ENCODE measurements at regions not wholly inside any gene's neighbourhood (a gene's known extent, or its start where the extent isn't known, plus 50 kb on each side); places are given as distances from the start of the nearest gene placed in this dataset.
A peak's percentile ranks its signal among the peaks of the same experiment; 100 is the strongest.

DNA sequence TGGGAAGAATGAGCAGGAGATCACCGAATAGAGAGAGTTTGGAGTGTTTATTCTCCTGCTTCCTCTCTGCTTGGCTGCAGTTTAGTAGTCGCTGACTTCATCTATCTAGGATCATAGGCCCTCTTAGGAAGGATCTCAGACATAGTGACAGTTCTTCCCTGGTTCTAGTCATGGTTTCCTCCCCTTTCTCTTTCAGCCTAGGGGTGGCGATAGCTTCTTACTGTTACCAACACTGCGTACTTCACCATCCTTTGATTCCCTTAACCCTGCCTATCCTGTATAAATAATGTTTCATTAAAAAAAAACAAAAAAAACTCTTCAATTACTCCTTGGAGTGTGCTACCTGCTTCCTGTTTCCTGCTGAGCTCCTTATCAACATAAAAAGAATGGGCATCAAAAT, 103.8 kb downstream of the DDX53 start:
- Mint-ChIP-seq H3K36me3 (ENCODE audit: insufficient read depth) (no peaks in the 10 kb centered on the region), H3K27me3 (no peaks in the 10 kb centered on the region), H3K9me3 (ENCODE audit: low read depth) (peaks cover 7% of the 10 kb centered on the region), H3K4me1 (ENCODE audit: low read depth) (no peaks in the 10 kb centered on the region), H3K27ac (no peak overlapping the region), H3K4me3 (ENCODE audit: low read depth) (no peak overlapping the region)
- TF ChIP-seq, protein P1, sequence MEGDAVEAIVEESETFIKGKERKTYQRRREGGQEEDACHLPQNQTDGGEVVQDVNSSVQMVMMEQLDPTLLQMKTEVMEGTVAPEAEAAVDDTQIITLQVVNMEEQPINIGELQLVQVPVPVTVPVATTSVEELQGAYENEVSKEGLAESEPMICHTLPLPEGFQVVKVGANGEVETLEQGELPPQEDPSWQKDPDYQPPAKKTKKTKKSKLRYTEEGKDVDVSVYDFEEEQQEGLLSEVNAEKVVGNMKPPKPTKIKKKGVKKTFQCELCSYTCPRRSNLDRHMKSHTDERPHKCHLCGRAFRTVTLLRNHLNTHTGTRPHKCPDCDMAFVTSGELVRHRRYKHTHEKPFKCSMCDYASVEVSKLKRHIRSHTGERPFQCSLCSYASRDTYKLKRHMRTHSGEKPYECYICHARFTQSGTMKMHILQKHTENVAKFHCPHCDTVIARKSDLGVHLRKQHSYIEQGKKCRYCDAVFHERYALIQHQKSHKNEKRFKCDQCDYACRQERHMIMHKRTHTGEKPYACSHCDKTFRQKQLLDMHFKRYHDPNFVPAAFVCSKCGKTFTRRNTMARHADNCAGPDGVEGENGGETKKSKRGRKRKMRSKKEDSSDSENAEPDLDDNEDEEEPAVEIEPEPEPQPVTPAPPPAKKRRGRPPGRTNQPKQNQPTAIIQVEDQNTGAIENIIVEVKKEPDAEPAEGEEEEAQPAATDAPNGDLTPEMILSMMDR (IDR thresholded peaks at IDR 0.05; ENCODE audit: unreplicated experiment), result no peak
- DNase-seq (ENCODE audit: low spot score, unreplicated experiment), result no peak

DNA sequence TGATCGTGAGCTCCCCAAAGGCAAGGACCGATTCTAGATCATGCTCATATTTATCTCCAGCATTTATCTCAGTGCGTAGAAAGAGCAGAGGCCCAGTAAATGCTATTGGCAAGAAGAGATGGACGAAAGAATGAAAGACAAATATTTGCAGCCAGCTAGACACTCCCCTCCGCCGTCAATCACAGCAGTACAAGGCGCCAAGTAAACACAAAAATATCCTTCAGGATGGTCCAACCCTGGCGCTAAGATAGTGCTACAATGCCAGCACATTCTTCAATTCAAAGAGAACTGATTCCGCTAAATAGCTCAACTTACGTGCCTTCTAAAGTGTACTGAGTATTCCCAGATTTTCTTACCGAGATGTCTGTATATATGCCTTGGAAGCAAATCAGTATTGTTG, 114.5 kb downstream of the DDX53 start:
- Mint-ChIP-seq H3K27ac (peak overlapping the region; percentile 3), H3K36me3 (ENCODE audit: insufficient read depth) (no peaks in the 10 kb centered on the region), H3K4me3 (ENCODE audit: low read depth) (no peak overlapping the region), H3K27me3 (no peaks in the 10 kb centered on the region), H3K9me3 (ENCODE audit: low read depth) (peaks cover 5% of the 10 kb centered on the region), H3K4me1 (ENCODE audit: low read depth) (peaks cover 6% of the 10 kb centered on the region)
- DNase-seq (ENCODE audit: low spot score, unreplicated experiment), result no peak
- TF ChIP-seq, protein P1 (IDR thresholded peaks at IDR 0.05; ENCODE audit: unreplicated experiment), result no peak

DNA sequence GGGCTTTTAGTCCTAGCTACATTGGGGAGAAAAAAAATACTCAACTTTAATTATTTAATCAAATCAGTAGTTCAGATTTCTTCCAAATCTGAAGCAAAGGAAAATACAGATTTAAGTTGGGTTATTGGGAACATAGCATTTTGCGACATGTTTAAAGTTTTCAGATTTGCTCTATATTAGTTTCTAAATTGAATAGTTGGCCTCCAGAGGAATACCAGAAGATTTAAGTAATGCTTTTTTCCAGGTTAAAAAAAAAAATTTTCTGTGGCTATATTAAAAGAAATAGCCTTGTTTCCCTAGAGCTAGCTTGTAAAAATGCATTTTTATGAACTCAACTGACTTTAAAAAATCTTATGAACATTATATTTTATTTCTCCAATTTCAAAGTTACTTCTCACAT, 115.9 kb downstream of the DDX53 start:
- H3K9me3 Mint-ChIP-seq (ENCODE audit: low read depth), result peaks cover 5% of the 10 kb centered on the region
- TF ChIP-seq, protein P1 (IDR thresholded peaks at IDR 0.05; ENCODE audit: unreplicated experiment), result no peak

DNA sequence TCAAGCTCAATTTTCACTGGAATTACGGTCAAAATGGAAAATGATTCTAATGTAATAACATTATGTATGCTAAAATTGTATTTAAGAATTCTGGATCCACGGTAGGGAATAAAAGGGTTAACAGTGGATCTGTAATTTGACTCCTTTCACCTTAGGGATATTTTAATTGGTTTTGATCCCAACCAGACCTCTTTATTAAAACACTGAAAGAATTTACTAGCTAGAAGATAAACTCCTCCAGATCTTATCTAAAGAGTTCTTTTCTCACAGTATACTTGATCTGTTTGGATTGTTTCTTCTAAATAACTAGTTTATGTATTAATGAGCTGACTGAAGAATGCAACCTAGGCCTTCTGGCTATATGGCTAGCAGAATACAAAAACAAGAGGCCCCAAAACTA, 118.4 kb downstream of the DDX53 start:
- Mint-ChIP-seq H3K27ac (no peak overlapping the region), H3K4me1 (ENCODE audit: low read depth) (peaks cover 15% of the 10 kb centered on the region), H3K27me3 (no peaks in the 10 kb centered on the region), H3K4me3 (ENCODE audit: low read depth) (no peak overlapping the region), H3K9me3 (ENCODE audit: low read depth) (peaks cover 5% of the 10 kb centered on the region), H3K36me3 (ENCODE audit: insufficient read depth) (no peaks in the 10 kb centered on the region)
- TF ChIP-seq, protein P1 (IDR thresholded peaks at IDR 0.05; ENCODE audit: unreplicated experiment), result no peak
- no peak for DNase-seq (ENCODE audit: low spot score, unreplicated experiment)

More for the DNA sequence above, 115.9 kb downstream of the DDX53 start:
- H3K4me1 Mint-ChIP-seq (ENCODE audit: low read depth), result peaks cover 15% of the 10 kb centered on the region
- no peak for DNase-seq (ENCODE audit: low spot score, unreplicated experiment)
- H3K36me3 Mint-ChIP-seq (ENCODE audit: insufficient read depth), result no peaks in the 10 kb centered on the region
- no peaks in the 10 kb centered on the region for H3K27me3 Mint-ChIP-seq
- no peak overlapping the region for H3K27ac Mint-ChIP-seq
- H3K4me3 Mint-ChIP-seq (ENCODE audit: low read depth), result no peak overlapping the region

DNA sequence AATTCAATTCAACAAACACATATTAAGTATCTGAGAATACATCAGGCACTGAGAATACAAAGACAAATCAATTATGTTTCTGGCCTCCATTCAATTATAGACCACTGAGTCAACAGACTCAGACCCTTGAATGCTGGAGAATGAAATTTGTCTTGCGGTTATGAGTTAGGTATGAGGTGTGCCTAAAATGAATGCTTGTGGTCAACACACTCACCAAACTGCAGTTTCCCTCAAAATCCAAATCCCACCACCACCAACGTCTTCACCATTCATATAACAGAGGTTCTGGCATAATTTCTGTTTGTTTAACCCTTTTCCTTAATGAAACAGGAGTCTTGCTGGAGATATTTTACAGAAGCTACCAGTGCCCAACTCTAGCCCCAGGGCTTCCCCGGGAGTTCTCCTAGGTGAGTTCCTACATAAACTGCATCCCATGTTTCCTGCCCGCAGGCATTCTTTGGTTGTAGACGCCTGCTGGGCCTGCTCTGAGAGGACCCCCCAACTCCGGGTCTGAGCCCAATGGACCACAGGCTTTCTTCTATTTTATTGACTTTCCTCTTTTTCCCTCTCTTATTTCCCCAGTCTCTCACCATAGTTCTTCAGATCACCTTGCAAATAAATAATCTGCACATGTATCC, 119.2 kb downstream of the DDX53 start:
- H3K27ac Mint-ChIP-seq, result no peak overlapping the region
- DNase-seq (ENCODE audit: low spot score, unreplicated experiment), result no peak
- H3K9me3 Mint-ChIP-seq (ENCODE audit: low read depth), result peaks cover 4% of the 10 kb centered on the region

More for the DNA sequence above, 119.2 kb downstream of the DDX53 start:
- H3K4me1 Mint-ChIP-seq (ENCODE audit: low read depth), result peaks cover 15% of the 10 kb centered on the region
- H3K36me3 Mint-ChIP-seq (ENCODE audit: insufficient read depth), result no peaks in the 10 kb centered on the region
- no peak overlapping the region for H3K4me3 Mint-ChIP-seq (ENCODE audit: low read depth)
- no peaks in the 10 kb centered on the region for H3K27me3 Mint-ChIP-seq
- TF ChIP-seq, protein P1 (IDR thresholded peaks at IDR 0.05; ENCODE audit: unreplicated experiment), result no peak

Measured in progenitor cell of endocrine pancreas (in vitro differentiated cells).